Stimulated activated effector memory CD8-positive, alpha-beta T cell treated with anti-CD3 and anti-CD28 coated beads, Interleukin-12 subunit alpha, Interleukin-12 subunit beta, amount 100 ng/mL, for 72 hours (primary cell): ENCODE measurements at regions not wholly inside any gene's neighbourhood (a gene's known extent, or its start where the extent isn't known, plus 50 kb on each side); places are given as distances from the start of the nearest gene placed in this dataset.

ENCODE experiments used
- ATAC-seq: fragments of 150-1000 bp; cut with Tn5 transposase; 2 replicates; pipeline ENCODE4 v1.10.0; 2021
- DNase-seq, 2 donors: peaks; one replicate each; pipeline ENCODE4 v3.0.0; 2021 to 2022; ENCODE audit warnings: low spot score in 2 of 2
- H3K27ac Mint-ChIP-seq: one replicate; pipeline ENCODE4 v1.8.0; 2022; ENCODE audit warnings: mild to moderate bottlenecking, mixed read lengths
- H3K36me3 Mint-ChIP-seq: one replicate; pipeline ENCODE4 v1.8.0; 2022; ENCODE audit warnings: mild to moderate bottlenecking, mixed read lengths
- H3K4me1 Mint-ChIP-seq: one replicate; pipeline ENCODE4 v1.8.0; 2022; ENCODE audit warnings: mixed read lengths
- H3K4me3 Mint-ChIP-seq: one replicate; pipeline ENCODE4 v1.8.0; 2022; ENCODE audit warnings: mild to moderate bottlenecking, mixed read lengths
- H3K9me3 Mint-ChIP-seq: one replicate; pipeline ENCODE4 v1.8.0; 2022; ENCODE audit warnings: mixed read lengths

DNA sequence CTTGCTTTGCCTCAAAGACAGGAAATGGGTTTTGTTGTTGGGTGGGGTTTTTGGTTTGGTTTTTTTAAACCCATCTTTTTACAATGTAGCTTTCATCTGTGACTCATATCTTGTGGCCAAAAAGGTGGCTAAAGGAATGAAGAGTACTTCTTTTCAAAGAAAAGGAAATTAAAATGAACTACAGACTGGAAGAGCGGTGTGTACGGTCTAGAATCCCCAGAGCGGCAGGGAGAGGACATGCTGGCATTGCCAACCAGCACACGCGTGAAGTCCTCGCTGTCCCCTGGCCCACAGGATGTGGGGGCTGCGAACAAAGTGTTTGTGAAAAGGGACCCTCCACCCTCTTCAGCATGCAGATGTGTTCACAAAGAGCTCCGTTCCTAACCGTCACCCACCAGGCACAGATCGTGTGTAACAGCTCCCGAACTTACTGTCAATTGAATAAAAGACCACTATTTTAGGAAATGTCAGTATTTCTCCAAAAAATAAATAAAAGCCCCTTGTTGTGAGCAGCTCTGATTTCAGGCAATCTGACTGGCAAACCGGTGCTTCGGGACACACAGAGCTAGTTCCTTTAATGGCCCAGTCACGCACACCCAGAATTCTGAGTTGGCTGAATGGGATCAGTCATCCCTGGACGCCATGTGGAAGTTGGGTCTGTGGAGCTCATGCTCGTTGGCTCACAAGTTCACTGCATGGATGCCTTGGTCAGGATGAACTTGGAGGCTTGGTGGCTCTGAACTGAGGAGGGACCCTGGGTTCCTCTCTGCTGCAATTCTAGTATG is 602.9 kb downstream of the NPHP4 start:
- peak; percentile 73 for ATAC-seq
- DNase-seq, result no peak
- Mint-ChIP-seq H3K4me3 (peak overlapping the region; percentile 49), H3K36me3 (peaks cover 4% of the 10 kb centered on the region), H3K27ac (no peak overlapping the region), H3K9me3 (no peaks in the 10 kb centered on the region), H3K4me1 (peaks cover 14% of the 10 kb centered on the region)

DNA sequence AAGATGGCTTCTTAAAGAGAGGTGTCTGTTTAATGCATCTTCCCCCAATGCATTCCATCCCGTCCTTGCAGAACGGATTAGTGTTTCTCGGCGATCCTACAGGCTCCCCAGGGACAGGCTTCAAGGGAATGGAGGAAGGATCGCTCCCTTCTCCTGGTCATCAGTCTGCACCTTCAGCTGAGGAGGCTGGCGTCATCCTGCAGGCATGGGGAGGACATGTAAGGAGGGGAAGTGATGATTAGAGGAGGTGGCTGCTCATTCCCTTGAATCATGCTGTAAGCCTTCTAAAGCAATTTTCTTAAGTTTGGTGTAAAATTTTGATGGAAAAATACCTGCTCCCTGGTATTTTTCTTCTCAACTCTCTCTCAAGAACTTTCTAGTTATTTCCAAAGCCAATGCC is 603.6 kb downstream of the NPHP4 start:
- peak; percentile 31 for ATAC-seq
- no peak overlapping the region for H3K27ac Mint-ChIP-seq
- H3K4me1 Mint-ChIP-seq, result peaks cover 7% of the 10 kb centered on the region
- H3K36me3 Mint-ChIP-seq, result peaks cover under 1% of the 10 kb centered on the region
- DNase-seq, result no peak
- peak overlapping the region; percentile 49 for H3K4me3 Mint-ChIP-seq
- no peaks in the 10 kb centered on the region for H3K9me3 Mint-ChIP-seq

DNA sequence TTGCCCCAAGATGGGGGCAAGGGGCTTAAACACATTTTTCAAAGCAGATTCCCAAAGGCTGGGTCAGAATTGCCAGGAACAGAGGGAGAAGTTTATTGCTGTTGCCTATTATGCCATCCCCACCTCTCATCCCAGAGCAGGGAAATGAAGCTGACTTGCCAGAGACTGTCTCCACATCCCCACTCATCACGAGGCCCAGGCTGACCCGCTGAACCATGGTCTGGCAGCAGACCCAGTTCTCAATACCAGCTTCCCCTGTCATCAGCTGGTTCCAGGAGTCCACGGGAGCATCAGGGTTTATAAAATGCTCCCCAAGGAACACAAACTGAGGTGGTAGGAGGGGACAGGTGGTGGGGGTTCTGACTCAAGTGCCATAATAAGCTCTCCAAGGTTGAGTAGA is 605.9 kb downstream of the NPHP4 start:
- H3K27ac Mint-ChIP-seq, result no peak overlapping the region
- no peaks in the 10 kb centered on the region for H3K36me3 Mint-ChIP-seq
- DNase-seq (no peak), ATAC-seq (no peak)
- no peak overlapping the region for H3K4me3 Mint-ChIP-seq
- no peaks in the 10 kb centered on the region for H3K9me3 Mint-ChIP-seq
- peaks cover 8% of the 10 kb centered on the region for H3K4me1 Mint-ChIP-seq

DNA sequence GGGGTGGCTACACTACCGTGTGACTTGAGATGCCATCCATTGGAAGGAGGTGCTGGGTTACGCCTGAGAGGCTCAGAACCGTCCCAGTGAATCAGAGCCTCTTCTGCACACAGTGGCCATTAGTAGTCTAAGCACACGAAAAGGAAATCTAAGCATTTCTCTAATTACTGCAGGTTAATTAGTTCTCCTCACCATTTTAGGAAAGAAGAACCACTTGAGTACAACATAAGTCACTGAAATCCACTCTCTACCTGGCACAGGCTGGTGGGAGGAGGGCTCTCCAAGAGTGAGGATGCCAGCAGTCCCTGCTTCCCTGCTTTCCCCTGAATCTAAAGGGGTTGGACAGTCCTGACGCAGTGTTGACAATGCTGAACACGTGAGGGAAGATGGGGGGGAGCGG is 606.3 kb downstream of the NPHP4 start:
- ATAC-seq, result no peak
- no peak overlapping the region for H3K27ac Mint-ChIP-seq
- peaks cover 12% of the 10 kb centered on the region for H3K4me1 Mint-ChIP-seq

DNA sequence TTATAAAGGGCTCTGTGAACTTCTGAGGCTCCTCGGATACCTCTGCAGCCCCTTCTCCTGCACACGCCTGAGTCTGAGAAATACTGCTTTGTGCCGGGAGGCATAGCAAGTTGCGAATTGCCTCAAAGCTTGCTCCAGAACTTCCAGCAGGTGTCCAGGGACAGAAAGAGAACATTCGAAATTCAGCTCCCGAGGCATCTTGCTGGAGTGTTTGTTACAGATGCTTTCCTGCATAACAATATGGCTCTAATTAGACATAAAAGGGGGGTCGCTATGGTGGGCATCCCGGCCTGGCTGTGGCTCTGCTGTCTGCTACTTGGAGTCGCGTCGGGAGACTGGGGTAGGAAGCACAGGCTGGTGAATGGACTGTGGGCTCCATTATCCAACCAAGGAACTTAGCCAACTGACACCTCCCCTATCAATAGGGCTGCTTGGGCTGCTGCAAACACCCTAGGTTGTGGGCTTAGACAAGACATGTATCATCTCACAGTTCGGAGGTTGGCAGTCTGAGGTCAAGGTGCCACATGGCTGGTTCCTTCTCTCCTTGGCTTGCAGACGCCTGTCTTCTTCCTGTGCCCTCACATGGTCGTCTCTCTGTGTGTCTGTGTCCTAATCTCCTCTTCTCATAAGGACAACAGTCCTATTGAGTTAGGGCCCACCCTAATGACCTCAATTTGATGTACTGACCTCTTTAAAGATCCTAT is 607.0 kb downstream of the NPHP4 start:
- H3K9me3 Mint-ChIP-seq, result no peaks in the 10 kb centered on the region
- ATAC-seq, result peak; percentile 27

More for the DNA sequence above, 606.3 kb downstream of the NPHP4 start:
- Mint-ChIP-seq H3K9me3 (no peaks in the 10 kb centered on the region), H3K36me3 (no peaks in the 10 kb centered on the region), H3K4me3 (no peak overlapping the region)
- DNase-seq, result no peak

DNA sequence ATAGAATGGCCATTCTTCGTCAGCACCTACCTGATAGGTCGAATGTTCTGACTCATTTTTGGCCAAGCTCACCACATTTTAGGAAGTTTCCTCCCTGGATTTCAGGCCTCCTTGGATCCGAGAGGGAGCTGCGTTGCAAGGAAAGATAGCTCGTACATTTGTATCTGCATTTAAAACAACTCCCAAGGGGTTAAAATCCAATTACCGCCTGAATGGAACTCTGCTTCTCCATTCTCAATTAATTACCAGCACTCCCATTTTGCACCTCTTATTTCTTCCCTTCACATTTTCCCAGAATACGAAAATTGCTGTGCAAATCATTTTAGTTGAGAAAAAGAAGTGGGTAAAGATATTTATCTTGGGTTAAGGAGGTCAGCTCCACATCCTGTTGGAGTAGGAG is 610.7 kb downstream of the NPHP4 start:
- Mint-ChIP-seq H3K9me3 (no peaks in the 10 kb centered on the region), H3K4me3 (no peak overlapping the region), H3K27ac (no peak overlapping the region), H3K36me3 (no peaks in the 10 kb centered on the region), H3K4me1 (peaks cover 13% of the 10 kb centered on the region)
- no peak for ATAC-seq
- DNase-seq, result no peak

More for the DNA sequence above, 607.0 kb downstream of the NPHP4 start:
- DNase-seq, result no peak
- Mint-ChIP-seq H3K4me3 (no peak overlapping the region), H3K36me3 (no peaks in the 10 kb centered on the region), H3K4me1 (peaks cover 13% of the 10 kb centered on the region), H3K27ac (no peak overlapping the region)

DNA sequence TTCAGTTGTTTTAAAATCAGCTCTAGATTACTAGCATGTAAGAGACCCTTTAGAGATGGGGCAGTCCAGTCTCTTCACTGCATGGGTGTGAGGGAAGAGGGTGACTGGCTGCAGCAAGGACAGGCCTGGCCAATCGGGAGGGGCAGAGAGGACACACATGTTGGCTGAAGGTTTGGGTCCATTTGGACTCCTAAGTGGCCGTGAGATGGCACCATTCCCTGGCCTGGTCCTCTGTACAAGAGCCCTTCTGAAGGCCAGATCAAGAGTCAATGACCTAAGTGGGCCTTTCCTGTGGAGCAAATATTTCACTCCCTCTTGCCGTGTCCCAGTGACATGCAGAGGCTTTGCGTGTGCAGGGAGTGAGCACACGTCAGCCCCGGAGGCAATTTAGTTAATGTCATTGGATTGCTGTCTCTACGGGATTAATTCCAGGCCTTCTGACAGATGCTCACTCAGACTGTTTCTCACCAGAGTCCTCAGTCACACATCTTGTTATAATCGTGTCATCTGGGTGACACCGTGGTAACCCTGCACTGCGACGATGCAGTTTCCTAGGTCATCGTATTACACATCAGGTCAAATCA is 613.0 kb downstream of the NPHP4 start:
- DNase-seq (no peak), ATAC-seq (no peak)
- Mint-ChIP-seq H3K36me3 (no peaks in the 10 kb centered on the region), H3K4me1 (peaks cover 13% of the 10 kb centered on the region), H3K9me3 (no peaks in the 10 kb centered on the region), H3K4me3 (no peak overlapping the region), H3K27ac (no peak overlapping the region)

DNA sequence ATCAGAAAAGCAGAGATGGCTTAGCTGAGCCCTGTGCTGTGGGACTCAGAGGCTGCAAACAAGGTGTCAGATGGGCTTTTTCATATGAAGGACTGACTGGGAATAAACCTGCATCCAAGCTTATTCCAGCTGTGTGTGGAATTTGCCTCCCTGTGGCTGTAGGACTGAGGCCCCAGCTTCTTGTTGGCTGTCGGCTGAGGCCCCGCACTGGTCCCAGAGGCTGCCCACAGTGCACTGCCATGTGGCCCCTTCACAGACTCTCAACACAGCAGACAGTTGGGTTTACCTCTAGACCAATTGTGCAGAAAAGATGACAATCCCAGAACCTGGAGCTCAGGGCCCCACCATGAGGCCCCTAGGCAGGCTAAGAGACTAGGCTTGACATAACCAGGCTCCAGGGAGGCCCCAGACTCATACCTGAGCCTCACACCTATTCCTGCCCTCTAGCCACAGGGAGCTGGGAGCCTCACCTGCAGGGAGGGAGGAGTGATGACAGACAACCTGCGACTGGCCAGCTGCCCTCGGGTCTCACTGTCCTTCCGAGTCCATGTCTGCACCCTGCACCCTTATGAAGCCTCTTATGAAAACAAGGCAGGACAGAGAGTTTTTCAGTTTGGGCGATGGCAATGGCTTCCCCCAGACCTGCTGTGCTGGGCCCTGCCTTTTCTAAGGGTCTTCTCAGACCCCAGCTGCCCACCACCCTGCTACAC is 615.5 kb downstream of the NPHP4 start:
- no peaks in the 10 kb centered on the region for H3K9me3 Mint-ChIP-seq

DNA sequence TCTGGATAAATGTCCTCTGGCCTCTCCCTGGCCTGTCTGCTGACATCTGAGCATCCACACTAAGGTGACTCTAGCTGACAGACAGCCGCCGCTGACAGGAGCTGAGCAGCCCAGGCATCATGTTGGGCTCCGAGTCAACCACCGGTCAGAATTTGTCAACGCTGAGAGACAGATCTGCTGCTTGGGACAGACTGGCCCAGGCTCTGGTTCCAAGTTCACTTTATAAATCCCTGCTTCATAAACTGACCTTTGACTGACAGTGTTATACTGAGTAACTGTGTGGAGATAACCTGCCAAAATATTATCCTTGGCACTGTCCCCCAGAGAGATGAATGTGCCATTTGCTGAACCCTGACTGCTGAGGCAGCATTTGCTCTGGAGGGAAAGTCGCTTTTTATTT is 616.7 kb downstream of the NPHP4 start:
- ATAC-seq, result no peak
- peaks cover 5% of the 10 kb centered on the region for H3K9me3 Mint-ChIP-seq
- H3K4me1 Mint-ChIP-seq, result peaks cover 10% of the 10 kb centered on the region
- H3K36me3 Mint-ChIP-seq, result no peaks in the 10 kb centered on the region
- no peak overlapping the region for H3K27ac Mint-ChIP-seq
- DNase-seq, result no peak
- no peak overlapping the region for H3K4me3 Mint-ChIP-seq

More for the DNA sequence above, 615.5 kb downstream of the NPHP4 start:
- H3K4me3 Mint-ChIP-seq, result no peak overlapping the region
- DNase-seq (no peak), ATAC-seq (no peak)
- no peak overlapping the region for H3K27ac Mint-ChIP-seq
- peaks cover 8% of the 10 kb centered on the region for H3K4me1 Mint-ChIP-seq
- H3K36me3 Mint-ChIP-seq, result no peaks in the 10 kb centered on the region

DNA sequence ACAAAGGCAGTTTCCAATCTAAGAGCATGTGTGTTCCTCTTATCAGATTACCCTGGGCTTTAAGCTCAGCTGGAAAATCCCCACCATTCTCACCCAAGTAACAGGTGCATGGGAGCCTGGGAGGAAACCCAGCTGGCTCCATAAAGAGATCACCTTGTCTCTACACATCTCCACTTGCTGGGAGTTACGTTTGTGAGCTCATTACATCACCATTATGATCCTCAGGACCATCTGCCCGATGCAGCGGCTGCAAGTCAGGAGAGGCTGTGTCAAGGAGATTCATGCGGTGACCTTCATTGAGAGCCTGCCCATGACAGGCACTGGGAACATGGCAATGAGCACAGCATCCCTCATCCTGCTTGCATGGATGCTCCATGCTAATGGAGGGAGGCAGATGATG is 618.0 kb downstream of the NPHP4 start:
- H3K9me3 Mint-ChIP-seq, result peaks cover 5% of the 10 kb centered on the region
- H3K4me1 Mint-ChIP-seq, result peaks cover 17% of the 10 kb centered on the region
- DNase-seq (no peak), ATAC-seq (no peak)
- no peak overlapping the region for H3K27ac Mint-ChIP-seq
- no peak overlapping the region for H3K4me3 Mint-ChIP-seq
- no peaks in the 10 kb centered on the region for H3K36me3 Mint-ChIP-seq

DNA sequence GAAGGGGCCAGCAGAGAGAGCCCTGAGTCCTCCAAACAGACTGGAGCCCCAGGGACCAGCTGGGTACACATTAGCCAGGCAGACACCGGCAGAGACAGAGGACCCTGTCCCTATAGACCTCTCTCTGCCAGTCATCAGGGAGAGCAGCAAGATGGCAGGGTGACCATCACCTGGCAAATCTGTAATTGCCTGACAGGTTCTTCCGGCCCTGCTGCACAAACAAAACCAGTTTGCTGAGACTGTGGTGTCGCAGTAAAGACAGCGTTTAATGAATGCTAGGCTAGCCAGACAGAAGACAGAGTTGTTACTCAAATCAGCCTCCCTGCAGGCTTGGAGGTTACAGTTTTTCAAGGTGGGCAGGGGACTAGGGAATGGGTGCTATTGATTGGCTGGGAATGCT is 618.9 kb downstream of the NPHP4 start:
- Mint-ChIP-seq H3K9me3 (peaks cover 5% of the 10 kb centered on the region), H3K4me1 (peaks cover 17% of the 10 kb centered on the region), H3K36me3 (no peaks in the 10 kb centered on the region), H3K4me3 (no peak overlapping the region), H3K27ac (no peak overlapping the region)
- DNase-seq (no peak), ATAC-seq (no peak)

DNA sequence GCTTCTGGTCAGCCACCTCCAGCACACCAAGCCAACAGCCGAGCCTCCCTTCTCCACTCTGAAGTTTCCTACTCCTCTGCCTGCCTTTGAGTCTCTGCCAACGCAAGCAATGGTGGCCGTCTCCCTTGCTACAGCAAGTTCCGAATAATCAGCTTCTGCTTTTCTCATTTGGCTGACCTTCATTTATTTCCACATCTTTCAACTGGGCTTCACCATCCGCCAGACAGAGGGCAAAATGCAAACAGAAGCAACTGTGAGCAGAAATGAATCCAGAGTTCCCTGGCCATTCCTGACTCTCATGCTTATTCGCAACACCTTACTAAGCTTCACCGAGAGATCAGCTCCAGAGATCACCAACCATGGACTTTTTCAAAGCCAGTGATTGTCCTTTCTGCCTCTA is 621.0 kb downstream of the NPHP4 start:
- Mint-ChIP-seq H3K9me3 (peaks cover 5% of the 10 kb centered on the region), H3K27ac (no peak overlapping the region), H3K4me3 (no peak overlapping the region), H3K4me1 (peaks cover 17% of the 10 kb centered on the region), H3K36me3 (no peaks in the 10 kb centered on the region)
- ATAC-seq, result no peak
- no peak for DNase-seq

DNA sequence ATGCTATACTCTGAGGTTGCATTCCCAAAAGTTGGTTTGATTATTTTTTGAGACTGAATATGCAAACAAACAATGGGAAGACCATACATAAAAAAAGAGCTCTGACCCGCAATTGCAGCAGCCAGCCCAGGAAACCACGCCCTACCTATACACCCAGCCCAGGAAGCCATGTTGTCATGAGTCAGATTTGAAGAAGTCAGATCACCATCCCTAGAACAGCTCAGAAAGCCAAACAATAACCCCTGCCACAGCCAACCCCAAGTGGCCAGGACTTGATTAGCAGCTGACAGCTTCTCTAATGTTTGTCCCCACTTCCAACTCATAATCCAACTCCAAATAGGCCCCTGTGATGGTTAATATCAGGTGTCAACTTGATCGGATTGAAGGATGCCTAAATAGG is 621.9 kb downstream of the NPHP4 start:
- Mint-ChIP-seq H3K4me1 (peaks cover 17% of the 10 kb centered on the region), H3K27ac (no peak overlapping the region), H3K4me3 (no peak overlapping the region), H3K9me3 (peaks cover 5% of the 10 kb centered on the region), H3K36me3 (no peaks in the 10 kb centered on the region)
- DNase-seq (no peak), ATAC-seq (peak; percentile 92)

DNA sequence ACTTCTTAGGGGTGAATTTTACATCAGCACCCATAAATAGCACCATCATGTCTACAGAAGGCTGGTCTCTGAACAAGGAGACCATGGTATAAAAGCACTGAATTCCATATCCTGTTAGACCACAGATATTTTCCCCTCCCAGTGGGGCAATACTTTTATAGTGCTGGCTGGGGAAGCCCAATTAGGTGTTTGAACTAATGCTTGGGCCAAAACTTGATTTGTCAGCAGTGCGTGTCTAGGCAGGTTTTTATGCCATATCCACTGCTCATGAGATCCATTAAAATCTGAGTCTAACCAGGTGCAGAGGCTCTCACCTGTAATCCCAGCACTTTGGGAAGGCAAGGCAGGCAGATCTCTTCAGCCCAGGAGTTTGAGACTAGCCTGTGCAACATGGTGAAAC is 623.0 kb downstream of the NPHP4 start:
- peaks cover 5% of the 10 kb centered on the region for H3K9me3 Mint-ChIP-seq
- H3K4me1 Mint-ChIP-seq, result peaks cover 27% of the 10 kb centered on the region
- H3K4me3 Mint-ChIP-seq, result no peak overlapping the region
- no peak for DNase-seq
- ATAC-seq, result no peak
- H3K27ac Mint-ChIP-seq, result no peak overlapping the region
- no peaks in the 10 kb centered on the region for H3K36me3 Mint-ChIP-seq

DNA sequence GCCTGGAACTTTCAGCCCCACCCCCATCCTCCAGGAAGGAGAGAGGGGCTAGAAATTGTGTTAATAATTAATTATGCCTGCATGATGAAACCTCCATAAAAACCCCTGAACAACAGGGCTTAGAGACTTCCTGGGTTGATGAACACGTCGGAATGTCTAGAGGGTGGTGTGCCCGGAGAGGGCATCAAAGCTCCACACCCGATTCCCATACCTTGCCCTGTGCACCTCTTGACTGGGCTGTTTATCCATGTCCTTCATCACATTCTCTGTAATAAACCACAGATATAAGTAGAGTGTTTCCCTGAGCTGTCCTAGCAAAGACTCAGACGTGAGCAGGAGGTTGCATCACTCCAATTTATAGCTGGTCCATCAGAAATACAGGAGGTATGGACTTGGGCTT is 624.0 kb downstream of the NPHP4 start:
- Mint-ChIP-seq H3K4me3 (no peak overlapping the region), H3K4me1 (peaks cover 27% of the 10 kb centered on the region), H3K27ac (no peak overlapping the region), H3K36me3 (no peaks in the 10 kb centered on the region), H3K9me3 (peaks cover 5% of the 10 kb centered on the region)
- DNase-seq (no peak), ATAC-seq (no peak)
